GM19328 (cell line): ENCODE measurements at regions not wholly inside any gene's neighbourhood (a gene's known extent, or its start where the extent isn't known, plus 50 kb on each side); places are given as distances from the start of the nearest gene placed in this dataset.
"Not testable (repeated sequence)": the region's sequence is repeated elsewhere in the genome, so short reads cannot be mapped to it uniquely, and the experiment has no call there.

ENCODE experiments used
- ATAC-seq: cut with Tn5 transposase; IDR thresholded peaks from one replicate; pipeline ENCODE4 v1.9.1; 2021; ENCODE audit warnings: mild to moderate bottlenecking, moderate library complexity; ENCODE audit not compliant: unreplicated experiment

DNA sequence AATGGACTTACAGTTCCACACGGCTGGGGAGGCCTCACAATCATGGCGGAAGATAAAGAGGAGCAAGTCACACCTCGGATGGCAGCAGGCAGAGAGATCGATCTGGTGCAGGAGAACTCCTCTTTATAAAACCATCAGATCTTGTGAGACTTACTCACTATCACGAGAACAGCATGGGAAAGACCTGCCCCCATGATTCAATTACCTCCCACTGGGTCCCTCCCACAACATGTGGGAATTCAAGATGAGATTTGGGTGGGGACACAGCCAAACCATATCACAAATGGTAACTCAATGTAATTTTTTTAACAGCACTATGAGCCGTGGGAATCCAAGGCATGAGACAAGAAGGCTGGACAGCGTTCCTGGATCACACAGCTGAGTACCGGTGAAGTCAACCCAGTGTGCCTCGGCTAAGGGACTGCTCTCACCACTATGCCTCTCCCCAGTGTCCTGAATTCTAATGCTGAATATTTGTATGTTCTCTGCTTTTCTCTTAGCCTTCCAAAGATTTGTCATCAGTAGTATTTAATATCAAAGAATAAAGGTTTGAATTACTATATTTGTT lies 84.3 kb downstream of the IRS2 start:
- ATAC-seq = not testable (repeated sequence)

DNA sequence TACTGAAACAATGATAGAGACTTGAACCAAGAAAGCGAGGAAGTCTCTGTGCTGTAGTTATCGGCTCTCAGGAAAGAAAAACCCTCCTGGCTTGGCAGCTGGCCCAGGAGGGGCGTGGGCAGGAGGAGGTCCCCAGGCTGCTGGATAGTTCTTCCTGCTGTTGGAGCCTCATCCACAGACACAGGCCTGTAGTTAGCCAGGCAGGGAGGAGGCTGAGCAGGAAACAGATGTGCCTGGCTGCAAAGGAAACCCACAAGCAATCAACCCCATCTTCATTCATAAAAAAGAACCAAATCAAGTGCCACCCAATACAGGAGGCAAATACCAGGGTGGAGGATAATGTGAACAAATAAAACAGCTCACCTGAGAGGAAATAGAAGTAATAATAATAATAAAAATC lies 86.2 kb downstream of the IRS2 start:
- ATAC-seq = no peak

DNA sequence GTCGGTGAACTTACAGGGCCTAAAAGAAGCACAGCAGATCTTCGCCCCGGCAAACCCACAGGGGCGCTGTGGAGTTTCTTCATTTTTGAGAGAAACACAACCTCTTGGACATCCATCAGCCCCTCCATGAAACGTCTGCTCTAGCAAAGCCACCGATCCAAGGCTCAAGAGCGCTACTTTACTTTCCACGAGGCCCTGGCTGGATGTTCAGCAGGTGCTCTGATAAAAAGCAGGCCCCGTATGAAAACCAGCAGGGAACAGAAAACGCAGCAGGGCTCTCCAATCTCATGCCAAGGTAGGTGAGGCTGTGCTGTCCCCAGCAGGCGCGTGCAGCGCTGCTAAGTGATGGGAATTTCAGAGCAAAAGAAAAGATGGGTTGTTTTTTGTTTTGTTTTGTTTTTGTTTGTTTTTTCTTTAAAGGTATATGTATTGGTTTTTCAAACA lies 86.7 kb downstream of the IRS2 start:
- no peak for ATAC-seq

DNA sequence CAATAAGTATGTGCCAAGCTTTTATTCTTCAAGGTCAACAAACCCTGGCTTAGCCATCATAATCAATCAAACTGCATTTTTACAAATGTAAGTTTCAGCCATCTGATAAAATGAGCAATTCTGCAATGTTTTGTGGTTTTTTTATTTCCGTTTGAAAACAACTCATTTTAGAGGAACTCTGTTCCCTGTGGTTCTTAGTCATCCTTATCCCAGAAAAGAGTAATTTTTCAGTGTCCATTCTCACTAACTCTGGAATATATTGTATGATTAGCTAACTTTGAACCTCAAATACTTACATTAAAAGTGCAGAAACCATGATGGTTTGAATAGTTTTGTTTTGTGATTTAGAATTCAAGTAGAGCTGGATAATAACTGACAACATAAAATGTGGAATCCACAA lies 87.6 kb downstream of the IRS2 start:
- no peak for ATAC-seq

DNA sequence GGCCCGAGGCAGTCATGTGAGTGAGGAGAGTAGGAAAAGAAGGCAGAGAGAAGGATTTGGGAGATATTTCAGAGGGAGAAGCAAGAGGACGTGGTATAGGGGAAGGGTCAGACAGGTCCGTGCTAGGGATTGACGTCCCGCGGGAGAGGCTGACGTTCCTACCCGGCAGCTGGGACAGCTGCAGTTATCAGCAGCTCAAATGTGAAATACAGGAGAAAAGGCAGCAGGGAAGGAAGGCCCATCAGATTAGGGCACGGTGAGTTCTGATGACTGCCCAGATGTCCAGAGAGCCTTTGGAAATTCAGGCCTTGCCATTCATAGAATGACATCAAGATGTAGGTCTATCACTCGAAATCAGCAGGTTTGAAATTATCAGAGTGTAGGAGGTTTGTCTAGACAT lies 88.4 kb downstream of the IRS2 start:
- no peak for ATAC-seq

DNA sequence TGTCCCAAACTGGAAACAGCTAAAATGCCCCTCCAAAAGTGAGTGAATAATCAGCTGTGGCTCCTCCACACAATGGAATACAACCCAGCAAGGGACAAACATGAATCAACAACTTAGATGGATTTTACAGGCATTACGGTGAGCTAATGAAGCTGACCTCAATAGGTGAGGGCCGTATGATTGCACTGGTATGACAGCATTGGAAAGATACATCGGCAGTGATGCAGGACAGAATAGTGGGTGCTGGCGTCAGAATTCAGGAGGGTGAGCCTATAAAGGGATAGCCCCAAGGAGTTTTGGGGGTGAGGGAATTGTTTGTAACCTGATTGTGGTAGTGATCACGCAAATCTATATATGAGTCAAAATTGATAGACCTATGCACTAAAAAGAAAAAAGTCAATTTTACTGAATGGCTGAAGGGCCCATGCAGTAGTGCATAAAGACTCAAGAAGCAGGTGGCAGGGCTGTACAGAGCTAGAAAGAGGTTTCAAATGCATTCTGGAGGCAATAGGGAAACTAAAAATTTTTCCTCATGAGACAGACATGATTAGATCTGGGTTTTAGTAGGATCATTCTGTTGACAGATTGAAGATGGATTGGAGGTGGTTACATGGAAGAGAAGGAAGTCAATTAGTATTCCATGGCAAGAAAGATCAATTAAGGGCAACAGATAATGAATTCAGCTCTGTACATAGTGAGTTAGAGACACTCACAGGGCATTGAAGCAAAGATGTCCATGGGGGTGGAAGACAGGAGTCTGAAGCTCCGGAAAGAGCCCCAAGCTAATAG lies 90.8 kb downstream of the IRS2 start:
- ATAC-seq = no peak

DNA sequence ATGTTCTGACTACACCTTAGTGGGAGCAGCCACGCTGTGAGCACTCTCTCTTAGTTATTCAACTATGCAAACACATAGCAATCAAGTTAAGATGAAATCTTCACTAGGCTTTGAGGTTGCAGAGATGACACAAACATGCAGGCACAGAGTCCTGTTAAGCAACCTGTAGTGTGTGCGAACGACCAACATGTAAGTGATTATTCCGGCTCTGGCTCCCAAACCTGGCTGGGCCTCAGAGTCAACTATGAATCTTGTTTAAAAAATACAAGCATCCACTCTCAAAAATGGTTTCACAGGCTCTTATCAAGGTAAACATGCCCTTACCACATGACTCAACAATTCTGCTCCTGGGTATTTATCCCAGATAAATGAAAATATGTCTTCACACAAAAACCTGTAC lies 91.4 kb downstream of the IRS2 start:
- ATAC-seq = no peak

DNA sequence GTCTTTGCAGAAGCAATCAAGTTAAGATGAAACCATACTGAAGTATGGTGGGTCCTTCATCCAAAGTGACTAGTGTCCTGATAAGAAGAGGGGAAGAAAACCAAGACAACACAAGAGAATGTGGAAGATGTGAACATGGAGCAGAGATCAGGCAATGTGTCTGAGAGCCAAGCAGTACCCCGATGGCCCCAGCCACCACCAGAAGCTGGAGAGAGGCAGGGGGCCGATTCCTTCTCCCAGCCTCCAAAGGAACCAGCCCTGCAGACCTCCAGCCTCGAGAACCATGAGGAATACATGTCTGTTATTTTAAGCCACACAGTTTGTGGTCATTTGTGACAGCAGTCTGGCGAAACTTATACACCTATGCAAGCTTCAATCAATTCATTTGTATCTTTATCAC lies 93.2 kb downstream of the IRS2 start:
- no peak for ATAC-seq

DNA sequence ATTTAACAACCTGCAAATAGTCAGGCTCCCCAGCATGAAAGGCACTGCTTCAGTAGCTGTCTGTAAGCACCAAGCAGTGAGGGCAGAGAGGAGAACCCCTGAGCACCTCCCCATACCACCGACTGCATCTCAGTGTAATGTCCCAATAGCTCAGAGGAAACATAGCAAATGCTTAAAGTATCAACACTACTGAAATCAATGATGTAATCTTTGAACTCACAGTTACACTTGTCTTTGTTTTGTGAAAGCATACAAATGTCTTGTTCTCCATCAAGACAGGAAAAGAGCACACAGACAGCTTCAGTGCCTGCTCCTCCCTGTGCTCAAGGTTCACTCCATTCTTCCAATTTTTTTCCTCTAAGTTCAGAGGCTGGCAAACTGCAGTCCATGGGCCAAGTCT lies 94.7 kb downstream of the IRS2 start:
- no peak for ATAC-seq

DNA sequence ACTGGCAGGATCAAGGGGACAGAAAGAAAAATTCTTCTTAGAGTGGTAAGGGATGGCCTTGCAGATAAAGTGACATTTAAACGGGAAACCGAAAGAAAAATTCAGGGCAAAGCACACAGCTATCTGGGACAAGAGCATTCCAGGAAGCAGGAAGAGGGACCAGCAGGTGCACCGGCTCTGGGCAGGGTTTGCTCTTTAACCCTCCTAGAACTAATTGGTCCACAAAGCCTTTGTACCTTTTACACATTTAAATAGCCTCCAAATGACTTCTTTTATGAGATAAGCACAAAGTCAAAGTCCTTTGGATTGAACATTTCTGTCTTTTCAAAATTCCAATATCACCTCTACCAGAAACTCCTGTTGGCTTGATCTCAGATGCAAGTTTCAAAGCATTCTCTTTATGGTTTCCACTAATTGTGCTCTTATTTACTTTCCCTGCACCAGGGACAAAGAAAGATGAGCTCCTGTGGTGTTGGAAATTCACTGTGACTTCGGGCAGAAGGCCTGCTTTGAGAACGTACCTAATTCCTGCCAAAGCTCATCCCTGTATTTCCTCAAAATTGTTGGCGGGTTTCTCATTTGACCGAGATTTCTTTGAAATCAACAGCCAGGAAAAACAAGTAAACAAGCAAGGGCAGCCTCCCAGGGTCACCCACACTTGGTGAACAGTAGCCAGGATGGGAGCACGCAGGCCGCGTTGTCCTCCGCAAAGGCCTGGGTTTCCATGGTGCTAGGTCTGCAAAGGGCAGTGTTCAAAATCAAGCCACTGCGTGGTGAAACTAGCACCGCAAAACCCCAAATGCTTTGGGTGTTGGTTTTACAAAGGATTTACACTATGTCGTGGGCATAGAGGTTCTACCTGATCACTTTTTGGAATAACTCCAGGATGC lies 98.6 kb downstream of the IRS2 start:
- no peak for ATAC-seq

DNA sequence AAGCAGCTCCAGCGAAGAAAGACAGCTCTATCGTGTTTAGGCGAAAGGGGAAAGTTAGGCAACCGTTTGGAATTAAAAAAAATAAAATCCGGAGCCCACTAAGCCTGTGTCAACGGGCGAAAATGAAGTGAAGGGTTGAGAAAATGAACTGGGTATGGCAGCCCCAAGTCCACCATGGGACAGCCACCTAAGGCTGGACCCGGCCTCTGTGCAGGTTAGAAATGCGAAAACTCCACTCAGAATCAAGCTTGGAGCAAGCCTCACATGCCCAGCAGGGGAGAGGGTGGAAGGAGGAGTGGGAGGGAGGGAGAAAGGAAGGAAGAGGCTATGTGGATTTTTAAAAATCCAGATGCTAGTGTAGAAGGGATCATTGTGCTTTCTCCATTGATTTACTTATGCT lies 101.2 kb downstream of the IRS2 start:
- ATAC-seq = no peak

DNA sequence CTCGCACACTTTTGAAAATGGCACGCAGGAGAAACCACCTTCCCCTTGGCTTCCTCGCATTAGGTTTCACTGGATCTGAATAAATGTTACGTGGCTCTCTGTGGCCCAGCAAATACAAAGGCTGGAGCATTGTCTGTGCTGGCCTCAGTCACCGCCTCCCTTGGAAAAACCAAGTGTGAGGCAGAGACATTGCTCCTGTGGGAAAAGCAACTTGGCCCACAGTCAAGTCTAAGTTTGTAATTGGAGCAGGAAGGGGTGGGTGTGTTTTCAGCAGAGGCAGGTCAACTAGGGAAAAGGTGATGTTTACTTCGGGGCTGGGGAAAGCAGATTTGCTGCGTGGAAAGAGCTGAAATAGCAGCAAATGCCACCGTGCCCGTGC lies 101.6 kb downstream of the IRS2 start:
- ATAC-seq = no peak

DNA sequence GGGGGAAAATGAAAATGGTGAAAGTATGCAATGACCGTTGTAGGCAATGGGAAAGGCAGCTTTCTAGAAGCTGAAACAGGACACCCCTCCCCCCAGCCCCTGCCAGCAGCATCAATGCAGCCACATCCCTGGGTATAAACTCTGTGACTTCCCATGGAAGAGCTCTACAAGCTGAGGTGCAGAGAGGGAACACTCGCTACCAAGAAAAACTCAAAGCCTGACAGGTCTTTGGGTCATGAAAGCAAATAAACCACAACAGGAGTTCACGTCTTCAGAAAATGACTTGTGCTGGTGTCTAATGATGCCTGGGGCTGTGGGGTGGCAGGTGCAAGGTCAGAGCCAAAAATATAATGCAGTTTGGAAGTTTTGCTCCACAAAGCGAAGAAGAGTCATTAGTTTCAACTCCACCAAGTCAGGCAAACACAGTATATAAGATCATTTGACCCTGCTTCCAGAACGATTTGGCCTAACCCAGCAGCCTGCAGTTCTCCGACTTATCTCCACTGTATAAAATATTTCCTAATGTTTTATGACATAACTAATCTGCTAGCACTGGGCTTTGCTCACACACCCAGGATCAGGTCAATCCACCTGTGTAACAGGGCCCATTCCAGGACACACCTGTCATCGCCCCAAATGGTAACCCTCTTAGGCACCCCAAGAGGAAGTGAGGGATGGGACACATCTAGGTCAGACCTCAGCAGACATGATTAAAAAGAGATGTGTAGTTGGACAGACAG lies 102.1 kb downstream of the IRS2 start:
- no peak for ATAC-seq

DNA sequence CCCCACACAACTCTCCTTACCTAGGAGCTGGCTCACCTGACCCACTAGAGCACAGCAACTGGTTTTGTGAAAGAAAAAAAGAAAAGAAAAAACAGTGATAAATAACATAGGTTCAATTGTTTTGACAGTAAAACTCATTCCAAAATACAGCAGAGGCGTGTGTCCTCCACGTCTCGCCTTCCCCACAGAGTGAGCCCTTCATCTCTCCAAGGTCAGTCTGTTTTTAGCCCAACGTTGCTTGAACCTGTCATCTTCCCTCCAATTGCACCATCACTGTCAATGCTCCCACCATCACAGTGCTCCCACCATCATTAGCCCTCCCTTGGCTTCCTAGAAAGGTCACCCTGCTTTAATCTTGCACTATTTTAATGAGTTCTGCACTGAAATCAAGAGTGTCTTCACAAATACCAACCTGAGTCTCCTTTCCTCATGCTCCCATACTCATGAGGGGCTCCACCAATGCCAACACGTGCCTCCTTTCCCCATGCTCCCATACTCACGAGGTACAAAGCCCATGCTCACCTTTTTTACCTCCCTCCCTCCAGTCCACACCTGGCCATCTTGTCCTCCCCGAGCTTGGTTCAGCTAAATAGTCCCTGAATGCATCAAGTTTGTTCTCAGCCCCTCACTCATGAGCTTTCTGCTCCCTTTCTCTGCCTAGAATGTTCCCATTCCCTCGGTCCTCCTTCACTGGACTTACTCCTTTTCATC lies 103.7 kb downstream of the IRS2 start:
- ATAC-seq = no peak

DNA sequence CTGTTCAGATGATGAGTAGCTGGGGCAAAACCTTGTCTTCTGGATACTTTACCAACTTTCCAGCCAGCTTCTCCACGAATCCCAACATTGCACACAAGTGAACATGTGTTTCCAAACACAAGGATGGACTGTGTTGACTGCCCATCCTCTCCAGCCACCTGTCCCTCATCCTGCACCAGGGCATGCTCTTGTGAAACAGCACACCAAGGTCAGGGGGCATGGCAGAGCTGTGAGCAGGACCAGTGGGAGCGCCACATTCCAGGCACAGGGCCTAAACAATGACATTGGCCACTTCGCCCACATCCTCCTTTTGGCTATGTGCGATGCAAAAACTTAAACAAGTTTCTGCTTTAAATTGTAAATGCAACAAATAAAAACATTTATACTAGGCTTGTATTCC lies 105.5 kb downstream of the IRS2 start:
- ATAC-seq = no peak

DNA sequence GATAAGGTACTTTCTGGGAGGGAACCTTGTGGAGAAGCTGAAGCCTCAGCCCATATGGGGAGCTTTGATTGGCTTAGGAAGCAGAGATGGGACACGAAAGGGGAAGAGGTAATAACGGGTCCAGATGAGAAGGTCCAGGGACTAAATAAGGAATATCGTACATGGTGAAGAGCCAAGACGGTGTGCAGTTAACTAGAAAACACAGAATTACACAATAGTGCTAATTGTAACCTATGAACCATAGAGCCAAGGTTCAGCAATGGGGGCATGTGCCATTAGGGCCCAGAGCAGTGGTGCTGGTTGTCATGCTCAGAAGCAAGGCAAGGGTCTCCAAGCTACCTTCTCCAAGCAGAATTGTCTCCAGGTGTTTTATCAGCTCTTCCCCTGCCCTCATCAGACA lies 106.1 kb downstream of the IRS2 start:
- no peak for ATAC-seq

DNA sequence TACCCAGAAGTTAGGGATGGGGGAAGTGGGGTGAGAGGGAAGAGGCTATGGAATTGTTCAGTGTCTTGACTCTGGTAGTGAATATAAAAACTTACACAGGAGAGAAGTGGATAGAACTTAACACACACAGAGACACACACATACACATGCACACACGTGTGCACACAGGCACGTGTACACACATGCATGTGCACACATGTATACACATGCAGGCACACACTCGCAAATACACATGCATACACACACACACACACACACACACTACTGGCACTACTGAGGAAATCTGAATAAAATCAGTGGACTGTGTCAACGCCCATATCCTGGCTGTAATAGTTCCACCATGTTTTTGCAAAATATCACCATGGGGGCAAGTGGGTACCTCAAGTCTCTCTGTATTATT lies 107.9 kb downstream of the IRS2 start:
- ATAC-seq = no peak

DNA sequence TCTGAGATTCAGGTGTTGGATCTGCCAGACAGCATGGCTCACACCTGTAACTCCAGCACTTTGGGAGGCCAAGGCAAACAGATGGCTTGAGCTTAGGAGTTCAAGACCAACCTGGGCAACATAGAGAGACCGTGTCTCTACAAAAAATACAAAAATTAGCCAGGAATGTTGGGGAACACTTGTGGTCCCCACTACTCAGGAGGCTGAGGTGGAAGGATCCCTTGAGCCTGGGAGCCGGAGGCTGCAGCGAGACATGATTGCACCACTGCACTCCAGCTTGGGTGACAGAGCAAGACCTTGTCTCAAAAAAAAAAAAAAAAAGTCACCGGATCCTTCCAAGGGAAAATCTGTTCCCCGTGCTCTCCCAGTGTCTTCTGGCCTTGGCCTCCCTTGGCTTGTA lies 109.2 kb downstream of the IRS2 start:
- no peak for ATAC-seq

DNA sequence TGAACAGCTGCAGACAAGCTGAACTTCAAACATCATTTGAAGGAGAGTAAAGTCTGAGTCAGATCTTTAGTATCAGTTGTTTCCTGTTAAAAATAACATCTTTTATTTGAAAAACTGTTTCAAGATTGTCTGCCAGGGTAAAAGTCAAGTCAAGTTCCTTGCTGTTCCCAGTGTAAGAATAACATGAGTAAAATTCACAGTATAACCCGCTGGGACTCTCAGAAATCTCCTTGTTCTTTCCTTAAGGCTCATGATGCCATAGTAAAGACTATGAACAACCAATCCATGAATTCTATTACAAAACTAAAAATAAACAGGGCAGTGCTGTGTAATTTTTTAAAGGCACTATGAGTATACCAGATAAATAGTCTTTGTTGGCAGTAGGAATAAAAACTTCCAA lies 112.9 kb downstream of the IRS2 start:
- no peak for ATAC-seq

DNA sequence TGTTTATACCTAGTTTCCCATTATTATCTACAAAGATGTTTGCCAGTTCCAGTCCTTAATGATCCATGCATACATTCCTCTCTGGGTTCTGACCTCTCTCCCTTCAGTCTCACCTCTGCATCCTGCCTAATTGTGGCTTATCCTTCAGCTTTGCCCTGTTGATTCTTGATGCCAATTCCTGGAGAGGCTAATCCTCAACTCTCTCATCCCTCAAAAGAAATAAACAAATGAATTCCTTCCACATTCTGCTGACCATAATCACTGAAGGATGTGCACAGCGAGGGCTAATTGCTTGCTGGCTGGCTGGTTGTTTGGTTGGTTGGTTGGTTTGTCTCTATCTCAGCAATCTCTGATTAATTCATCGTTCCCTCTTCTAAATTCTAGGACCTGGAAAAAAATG lies 113.8 kb downstream of the IRS2 start:
- no peak for ATAC-seq

DNA sequence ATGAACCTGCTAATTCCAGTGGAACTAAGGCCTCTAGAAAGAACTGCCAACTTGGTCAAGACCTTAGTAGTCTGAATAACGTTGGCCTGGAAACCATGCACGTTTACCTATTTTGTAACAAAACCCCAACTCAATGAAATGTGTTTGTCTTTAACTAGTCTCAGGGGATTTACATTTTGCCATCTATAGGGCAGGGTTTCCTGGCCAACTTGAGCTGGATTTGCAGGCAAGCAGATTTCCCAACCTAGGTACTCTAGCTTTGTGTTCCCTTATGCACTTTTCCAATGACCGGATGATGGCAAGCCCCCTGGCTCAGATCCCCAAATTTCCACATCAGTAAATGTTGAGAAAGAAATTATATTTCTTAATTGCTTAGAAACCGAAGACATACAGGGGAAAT lies 114.5 kb downstream of the IRS2 start:
- no peak for ATAC-seq
